Ectodermal cell (in vitro differentiated cells): ENCODE measurements at regions not wholly inside any gene's neighbourhood (a gene's known extent, or its start where the extent isn't known, plus 50 kb on each side); places are given as distances from the start of the nearest gene placed in this dataset.

Experiments used
- H3K27ac ChIP-seq: 2 replicates; pipeline ENCODE4 v1.7.0; 2013; ENCODE audit warnings: mild to moderate bottlenecking, low read depth, low read length; ENCODE audit not compliant: insufficient read depth, poor library complexity, severe bottlenecking
- H3K27me3 ChIP-seq: 2 replicates; pipeline ENCODE4 v1.7.0; 2013; ENCODE audit warnings: mild to moderate bottlenecking, low read length; ENCODE audit not compliant: insufficient read depth, control insufficient read depth, poor library complexity, severe bottlenecking
- H3K36me3 ChIP-seq: one replicate; pipeline ENCODE4 v1.7.0; 2013; ENCODE audit warnings: low read length; ENCODE audit not compliant: control insufficient read depth, insufficient read depth
- H3K4me1 ChIP-seq: one replicate; pipeline ENCODE4 v1.7.0; 2013; ENCODE audit warnings: low read length; ENCODE audit not compliant: control insufficient read depth, insufficient read depth
- H3K4me3 ChIP-seq: 2 replicates; pipeline ENCODE4 v1.7.0; 2013; ENCODE audit warnings: low read depth, low read length, control low read depth; ENCODE audit not compliant: insufficient read depth
- H3K9me3 ChIP-seq: 2 replicates; pipeline ENCODE4 v1.7.0; 2013; ENCODE audit warnings: mild to moderate bottlenecking, low read length, moderate library complexity; ENCODE audit not compliant: control insufficient read depth
- WGBS, 2 experiments: methylation state at CpG; one replicate each; pipeline ENCODE4 v1.1.7; 2013; ENCODE audit warnings: missing lambda C conversion rate in 2 of 2; 5-methylcytosine and 5-hydroxymethylcytosine counted together

DNA sequence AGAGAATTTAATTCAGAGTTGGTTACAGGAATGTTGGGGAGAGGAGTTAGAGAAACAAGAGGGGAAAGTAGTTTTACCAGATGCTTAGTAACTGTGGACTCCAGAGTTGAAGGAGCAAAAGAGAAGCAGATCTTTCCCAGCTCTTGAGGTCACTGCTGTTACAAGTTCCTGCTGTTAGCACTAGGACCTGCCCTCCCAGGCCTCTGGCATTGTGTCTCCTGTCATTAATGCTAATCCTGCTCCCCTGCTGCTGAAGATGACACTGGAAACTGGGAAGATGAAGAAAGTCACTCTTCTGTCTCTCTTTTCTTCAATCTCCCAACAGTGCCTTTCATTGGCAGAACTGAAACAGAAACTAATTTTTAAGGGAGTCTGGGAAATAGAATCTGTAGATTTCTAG is 845.6 kb downstream of the ADGRL2 start:
- Histone ChIP-seq H3K4me3 (no peak overlapping the region), H3K36me3 (no peaks in the 10 kb centered on the region), H3K4me1 (peaks cover 7% of the 10 kb centered on the region), H3K27me3 (no peaks in the 10 kb centered on the region), H3K9me3 (no peaks in the 10 kb centered on the region), H3K27ac (no peak overlapping the region)

DNA sequence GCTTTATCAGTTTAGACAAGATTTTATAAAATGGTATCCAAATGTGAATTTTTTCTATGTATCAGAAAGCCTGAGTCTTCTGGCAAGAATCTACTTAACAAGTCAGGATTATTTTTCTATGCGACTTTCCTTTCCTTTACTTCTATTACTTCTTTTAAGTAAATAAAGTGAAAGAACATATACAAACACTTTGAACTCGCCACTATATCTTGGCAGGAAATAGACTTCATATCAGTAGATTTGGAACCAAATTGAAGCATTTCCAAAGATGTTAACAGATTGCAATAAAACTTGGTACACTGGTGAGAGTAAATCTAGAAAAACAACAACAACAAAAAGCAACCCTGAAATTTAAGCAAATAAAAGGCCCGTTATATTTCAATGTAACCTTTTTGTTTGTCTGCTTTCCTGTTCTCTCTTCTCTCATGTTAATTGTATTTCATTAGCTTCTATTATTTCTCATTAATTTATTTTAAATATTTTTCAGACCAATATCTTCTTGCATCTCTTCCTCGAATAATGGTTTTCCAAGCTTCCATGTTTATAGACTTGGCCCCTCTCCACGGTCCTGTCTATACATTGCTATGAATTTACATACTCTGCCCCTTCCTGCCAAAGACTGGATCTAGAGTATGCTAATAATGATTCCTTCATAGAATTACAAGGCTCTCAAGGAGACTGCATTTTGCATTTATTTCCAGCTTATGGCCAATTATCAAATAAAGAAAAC is 843.6 kb downstream of the ADGRL2 start:
- H3K4me3 ChIP-seq: no peak overlapping the region
- no peaks in the 10 kb centered on the region for H3K36me3 ChIP-seq
- no peaks in the 10 kb centered on the region for H3K27me3 ChIP-seq
- peaks cover 7% of the 10 kb centered on the region for H3K4me1 ChIP-seq
- H3K27ac ChIP-seq: no peak overlapping the region
- WGBS, 2 experiments: 89 to 97% methylated on average over 3 to 5 of the region's 5 CpGs
- no peaks in the 10 kb centered on the region for H3K9me3 ChIP-seq

DNA sequence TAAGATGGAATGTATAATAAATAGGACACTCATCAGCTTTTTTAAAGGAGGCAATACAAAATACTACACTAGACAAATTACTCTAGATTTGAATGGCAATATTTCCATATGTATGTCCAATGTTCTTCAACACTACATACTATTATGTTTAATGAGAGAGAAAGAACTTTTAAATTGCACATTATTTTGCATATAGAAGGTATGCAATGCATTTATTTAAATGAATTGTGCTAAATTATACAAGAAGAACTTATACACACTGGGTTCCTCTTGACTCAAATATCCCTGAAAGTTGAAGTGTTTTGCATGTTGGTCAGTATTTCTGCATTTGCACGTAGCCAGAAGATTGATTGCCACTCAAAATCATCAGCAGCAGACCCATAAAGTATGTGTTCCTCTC is 839.6 kb downstream of the ADGRL2 start:
- Histone ChIP-seq H3K27ac (no peak overlapping the region), H3K9me3 (no peaks in the 10 kb centered on the region), H3K27me3 (no peaks in the 10 kb centered on the region), H3K36me3 (no peaks in the 10 kb centered on the region), H3K4me1 (no peaks in the 10 kb centered on the region), H3K4me3 (no peak overlapping the region)
- WGBS, 2 experiments: 94 to 100% methylated on average over 1 of the region's 1 CpG

DNA sequence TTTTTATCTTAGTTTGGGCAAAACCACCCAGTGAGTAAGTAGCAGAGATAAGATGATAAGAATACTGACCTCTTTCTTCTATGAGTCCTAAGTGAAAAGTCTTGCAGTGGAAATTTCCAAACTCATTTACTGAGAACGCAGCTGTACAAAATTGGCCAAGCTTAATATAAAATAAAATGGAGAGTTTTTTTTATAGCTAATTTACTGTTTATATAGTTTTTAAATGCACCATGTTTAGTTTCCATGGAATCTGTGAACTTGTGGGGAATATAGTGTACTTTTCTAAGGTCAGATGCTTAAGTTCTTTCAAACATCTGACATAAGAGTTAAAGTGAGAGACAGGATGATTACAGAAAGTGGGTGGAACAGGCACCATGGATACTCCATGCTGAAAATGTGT is 833.5 kb downstream of the ADGRL2 start:
- H3K9me3 ChIP-seq: no peaks in the 10 kb centered on the region
- no peak overlapping the region for H3K4me3 ChIP-seq
- H3K27me3 ChIP-seq: no peaks in the 10 kb centered on the region
- no peaks in the 10 kb centered on the region for H3K36me3 ChIP-seq
- WGBS, 2 experiments: no CpG with 5 or more reads among the region's 1 CpG
- H3K4me1 ChIP-seq: no peaks in the 10 kb centered on the region
- H3K27ac ChIP-seq: no peak overlapping the region

- WGBS, 2 experiments: 100% methylated on average over 1 of the region's 1 CpG
Observed at GRCh38 chr1:82632155-82632554, 831.4 kb downstream of the ADGRL2 start.

GRCh38 chr1:82628887-82629286 is 828.2 kb downstream of the ADGRL2 start:
- WGBS, 2 experiments: 95 to 98% methylated on average over 2 of the region's 2 CpGs

More at GRCh38 chr1:82632155-82632554, 831.4 kb downstream of the ADGRL2 start:
- no peak overlapping the region for H3K27ac ChIP-seq
- no peaks in the 10 kb centered on the region for H3K9me3 ChIP-seq
- H3K36me3 ChIP-seq: no peaks in the 10 kb centered on the region
- H3K27me3 ChIP-seq: no peaks in the 10 kb centered on the region
- no peaks in the 10 kb centered on the region for H3K4me1 ChIP-seq
- H3K4me3 ChIP-seq: no peak overlapping the region

DNA sequence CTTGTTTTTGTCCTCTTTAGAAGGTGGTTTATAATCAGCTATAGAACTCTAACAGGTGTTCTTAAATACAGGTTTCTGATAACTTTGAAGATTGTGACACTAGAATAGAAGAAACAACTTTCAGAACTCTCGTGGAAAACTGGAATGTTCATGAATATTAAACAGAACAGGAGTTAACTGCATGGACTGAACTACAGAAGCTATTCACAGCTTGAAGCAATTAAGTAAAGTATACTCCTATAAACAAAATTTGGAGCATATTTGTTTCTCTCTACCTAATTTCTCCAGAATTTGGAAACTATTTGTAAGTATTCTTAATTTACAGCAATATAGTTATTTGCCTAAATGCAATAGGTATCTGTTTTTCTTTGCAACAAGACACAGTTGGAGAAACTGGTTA is 824.8 kb downstream of the ADGRL2 start:
- H3K27me3 ChIP-seq: no peaks in the 10 kb centered on the region
- peaks cover 3% of the 10 kb centered on the region for H3K9me3 ChIP-seq
- no peak overlapping the region for H3K27ac ChIP-seq
- no peaks in the 10 kb centered on the region for H3K36me3 ChIP-seq
- no peak overlapping the region for H3K4me3 ChIP-seq
- 87 to 92% methylated on average over 1 of the region's 1 CpG for WGBS, 2 experiments
- no peaks in the 10 kb centered on the region for H3K4me1 ChIP-seq

More at GRCh38 chr1:82628887-82629286, 828.2 kb downstream of the ADGRL2 start:
- Histone ChIP-seq H3K4me3 (no peak overlapping the region), H3K9me3 (peaks cover 3% of the 10 kb centered on the region), H3K36me3 (no peaks in the 10 kb centered on the region), H3K4me1 (no peaks in the 10 kb centered on the region), H3K27ac (no peak overlapping the region), H3K27me3 (no peaks in the 10 kb centered on the region)

DNA sequence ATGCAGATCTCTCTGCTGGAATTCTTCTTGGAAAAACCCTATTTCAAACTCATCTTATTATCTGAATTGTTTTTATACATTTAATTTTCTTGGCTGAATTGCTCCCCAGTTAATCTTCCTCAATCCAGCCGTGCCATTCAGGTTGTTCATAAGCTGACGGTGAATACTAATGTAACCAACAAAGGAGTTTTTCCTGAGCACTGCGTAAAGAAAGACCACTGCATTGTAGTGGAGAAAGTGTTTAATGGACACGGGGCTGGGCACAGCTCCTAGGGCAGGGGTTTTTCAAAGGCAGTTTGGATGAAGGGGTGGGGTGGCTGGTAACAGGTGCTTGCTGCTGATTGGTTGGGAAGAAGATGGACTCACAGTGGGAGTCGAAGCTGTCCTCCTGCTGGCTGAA is 820.3 kb downstream of the ADGRL2 start:
- WGBS, 2 experiments: 58 to 62% methylated on average over 5 of the region's 5 CpGs
- peaks cover 3% of the 10 kb centered on the region for H3K9me3 ChIP-seq
- no peak overlapping the region for H3K4me3 ChIP-seq
- H3K27ac ChIP-seq: peak overlapping the region; percentile 4
- H3K4me1 ChIP-seq: no peaks in the 10 kb centered on the region
- H3K36me3 ChIP-seq: no peaks in the 10 kb centered on the region
- H3K27me3 ChIP-seq: no peaks in the 10 kb centered on the region

DNA sequence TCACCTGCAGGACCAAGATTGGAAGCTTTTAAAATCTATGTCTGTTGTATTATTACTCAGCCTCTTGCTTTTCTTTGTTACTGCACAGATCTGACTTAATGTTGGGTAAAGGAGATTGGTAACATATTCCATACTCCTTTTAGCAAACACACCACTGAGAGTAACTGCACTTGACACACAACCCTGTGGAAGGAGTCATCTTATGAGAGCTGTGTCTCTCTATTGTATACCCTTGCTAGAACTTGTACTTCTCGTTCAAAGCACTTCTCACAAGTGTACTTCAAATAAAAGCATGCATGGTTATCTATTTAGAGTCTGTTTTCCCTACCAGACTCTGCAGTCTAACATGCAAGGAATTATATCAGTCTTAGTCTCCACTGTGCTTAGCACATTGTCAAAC is 813.4 kb downstream of the ADGRL2 start:
- WGBS, 2 experiments: 85 to 86% methylated on average over 1 of the region's 1 CpG
- H3K27ac ChIP-seq: no peak overlapping the region
- H3K36me3 ChIP-seq: no peaks in the 10 kb centered on the region
- no peaks in the 10 kb centered on the region for H3K27me3 ChIP-seq
- H3K4me1 ChIP-seq: no peaks in the 10 kb centered on the region
- no peaks in the 10 kb centered on the region for H3K9me3 ChIP-seq
- no peak overlapping the region for H3K4me3 ChIP-seq

GRCh38 chr1:82612986-82613385 is 812.3 kb downstream of the ADGRL2 start:
- Histone ChIP-seq H3K27ac (no peak overlapping the region), H3K4me1 (no peaks in the 10 kb centered on the region), H3K4me3 (no peak overlapping the region), H3K9me3 (no peaks in the 10 kb centered on the region), H3K27me3 (no peaks in the 10 kb centered on the region), H3K36me3 (no peaks in the 10 kb centered on the region)
- WGBS, 2 experiments: 58 to 66% methylated on average over 2 of the region's 3 CpGs

- Histone ChIP-seq H3K36me3 (no peaks in the 10 kb centered on the region), H3K27me3 (no peaks in the 10 kb centered on the region), H3K4me1 (no peaks in the 10 kb centered on the region), H3K4me3 (no peak overlapping the region), H3K27ac (no peak overlapping the region), H3K9me3 (no peaks in the 10 kb centered on the region)
- WGBS, 2 experiments: 100% methylated on average over 1 of the region's 1 CpG
Observed at GRCh38 chr1:82606546-82606945, 805.8 kb downstream of the ADGRL2 start.
